HG03520 (cell line): ENCODE measurements at regions not wholly inside any gene's neighbourhood (a gene's known extent, or its start where the extent isn't known, plus 50 kb on each side); places are given as distances from the start of the nearest gene placed in this dataset.
"Not testable (repeated sequence)": the region's sequence is repeated elsewhere in the genome, so short reads cannot be mapped to it uniquely, and the experiment has no call there.

Source experiments
- ATAC-seq: cut with Tn5 transposase; IDR thresholded peaks from one replicate; pipeline ENCODE4 v1.9.1; 2021; ENCODE audit warnings: mild to moderate bottlenecking, moderate library complexity; ENCODE audit not compliant: unreplicated experiment

GRCh38 chr15:22258009-22258397 is 177.7 kb downstream of the OR4M2 start:
- no peak for ATAC-seq

DNA sequence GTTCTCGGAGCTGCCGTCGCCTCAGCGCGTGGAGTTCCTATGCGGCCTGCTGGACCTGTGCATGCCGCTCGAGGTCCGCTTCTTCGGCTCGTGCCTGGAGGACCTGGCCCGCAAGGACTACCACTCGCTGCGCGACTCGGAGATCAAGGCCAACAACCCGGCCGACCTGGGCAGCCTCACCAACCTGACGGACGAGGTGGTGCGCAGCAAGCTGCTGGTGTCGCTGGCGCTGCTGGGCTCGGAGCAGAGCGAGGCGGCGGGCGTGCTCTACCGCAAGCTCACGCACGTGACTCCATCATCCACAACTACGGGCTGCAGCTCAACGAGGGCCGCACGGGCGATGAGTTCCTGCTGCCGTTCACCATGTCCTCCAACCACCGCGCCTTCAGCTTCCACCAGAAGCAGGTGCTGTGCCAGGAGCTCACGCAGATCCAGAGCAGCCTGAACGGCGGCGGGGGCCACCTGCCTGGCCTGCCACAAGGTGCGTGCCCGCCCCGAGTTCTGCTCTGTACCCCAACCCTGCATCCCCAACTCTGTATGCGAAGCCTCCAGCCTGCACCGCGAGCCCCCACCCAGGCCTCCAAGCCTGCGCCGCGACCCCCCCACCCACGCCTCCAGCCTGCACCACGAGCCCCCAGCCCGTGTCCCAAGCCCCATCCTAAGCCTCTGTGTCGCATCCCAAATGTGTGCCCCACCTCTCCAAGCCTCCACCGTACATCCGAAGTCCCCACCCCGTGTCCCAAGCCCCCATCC is 178.2 kb downstream of the OR4M2 start:
- no peak for ATAC-seq

DNA sequence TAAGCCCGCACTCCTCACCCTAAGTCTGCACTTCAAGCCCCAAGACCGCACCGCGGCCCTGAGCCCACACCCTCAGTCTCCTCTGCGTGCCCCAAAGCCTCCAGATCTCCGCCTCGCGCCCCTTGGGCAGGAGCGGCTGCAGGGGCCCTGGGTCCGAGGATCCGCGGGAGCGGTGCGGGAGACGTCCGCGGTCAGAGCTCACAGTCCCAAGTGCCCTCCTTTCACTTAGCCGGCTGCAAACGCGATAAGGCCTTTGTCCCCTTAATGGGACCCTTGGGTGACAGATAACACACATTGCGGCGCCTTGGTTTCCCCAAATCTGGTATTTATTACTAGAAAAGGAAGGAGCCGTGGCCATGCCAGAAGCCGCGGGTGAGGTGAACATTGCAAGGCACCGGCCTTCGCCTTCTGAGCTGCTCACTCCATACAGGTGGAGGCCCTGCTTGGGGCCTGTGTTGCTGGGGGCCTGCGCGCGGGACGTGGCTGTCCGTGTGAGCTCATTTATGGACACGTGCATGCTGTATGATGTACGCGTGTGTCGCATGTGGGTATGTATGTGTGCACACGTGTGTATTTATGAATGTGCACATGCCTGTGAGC is 178.9 kb downstream of the OR4M2 start:
- ATAC-seq, result not testable (repeated sequence)

DNA sequence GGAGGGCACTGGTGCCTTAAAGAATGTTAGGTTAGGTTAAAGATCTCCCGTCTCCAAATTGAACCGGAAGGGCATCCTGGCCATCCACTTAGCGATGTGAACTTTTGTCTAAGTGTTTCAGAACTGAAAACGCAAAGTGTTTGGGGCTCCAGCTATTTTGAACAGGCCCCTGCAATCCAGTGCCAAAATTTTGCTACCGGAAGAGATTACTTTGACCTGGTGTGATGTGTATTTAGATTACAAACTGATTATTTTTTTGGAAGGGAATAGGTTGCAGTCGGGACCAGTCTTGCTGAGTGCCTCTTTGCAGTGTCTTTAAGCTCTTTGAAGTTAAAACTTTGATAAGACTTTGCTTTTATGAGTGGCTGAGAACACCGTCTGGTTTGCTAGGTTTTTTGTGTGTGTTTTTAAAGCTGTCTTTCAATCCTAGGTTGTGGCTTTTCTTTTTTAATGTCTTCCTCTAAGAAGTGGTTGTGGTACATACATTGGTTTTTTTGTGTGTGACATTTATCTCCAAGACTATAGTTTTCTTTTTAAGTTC is 179.6 kb downstream of the OR4M2 start:
- ATAC-seq, result no peak

GRCh38 chr15:22262613-22263020 is 182.3 kb downstream of the OR4M2 start:
- no peak for ATAC-seq

DNA sequence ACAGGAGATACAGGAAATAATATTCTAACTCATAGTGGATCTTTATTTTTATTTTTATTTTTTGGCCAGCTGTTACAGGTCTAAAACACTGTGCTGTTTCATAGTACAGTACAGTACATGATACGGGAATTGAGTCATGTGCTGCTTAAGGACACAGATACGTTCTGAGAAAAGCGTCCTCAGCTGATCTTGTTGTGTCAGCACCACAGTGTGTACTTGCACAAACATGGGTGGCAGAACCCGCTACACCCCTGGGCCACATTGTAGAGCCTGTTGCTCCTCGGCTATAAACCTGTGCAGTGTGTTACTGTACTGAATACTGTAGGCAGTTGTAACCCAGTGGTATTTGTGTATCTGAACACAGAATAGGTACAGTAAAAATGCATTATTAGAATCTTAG is 183.4 kb downstream of the OR4M2 start:
- ATAC-seq, result no peak

GRCh38 chr15:22264272-22264671 is 183.9 kb downstream of the OR4M2 start:
- ATAC-seq, result not testable (repeated sequence)

DNA sequence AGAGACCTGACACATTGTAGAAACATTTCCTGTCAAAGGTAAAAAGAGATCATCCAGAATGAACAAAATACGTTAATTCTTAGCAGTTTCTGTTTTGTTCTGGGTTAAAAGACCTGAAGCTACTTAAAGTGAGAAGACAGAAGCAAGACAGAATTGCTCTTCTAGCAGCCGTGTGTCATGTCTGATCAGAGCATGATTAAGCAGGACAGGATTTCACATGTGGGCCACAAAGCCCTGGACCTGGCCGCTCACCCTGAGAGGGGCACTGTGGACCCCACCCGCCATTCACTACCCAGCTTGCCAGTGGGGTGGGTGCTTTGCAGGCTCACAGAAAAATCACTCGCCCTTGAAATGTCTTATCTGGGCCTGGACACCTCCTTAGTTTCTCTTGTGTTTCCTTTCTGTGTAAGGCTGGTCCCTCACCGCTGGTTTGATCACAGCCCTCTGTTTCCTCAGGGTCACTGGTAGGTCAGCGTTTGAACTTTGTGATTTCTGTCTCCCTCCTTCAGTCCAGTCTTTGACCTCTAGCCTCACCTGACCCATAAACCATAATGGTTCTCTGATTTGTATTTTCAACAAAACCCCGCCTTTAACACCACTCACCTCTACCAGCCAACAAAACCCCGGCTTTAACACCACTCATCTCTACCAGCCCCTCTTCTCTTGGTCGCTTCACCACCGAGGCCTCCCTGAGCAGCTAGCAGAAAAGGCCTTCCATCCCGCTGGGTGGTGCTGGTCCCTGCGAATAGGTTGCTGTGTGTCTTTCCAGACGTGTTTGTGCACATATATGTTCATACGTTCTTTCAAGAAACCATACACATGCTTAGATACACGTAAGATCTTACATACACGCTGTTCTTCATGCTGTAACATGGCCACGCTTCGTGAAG is 185.0 kb downstream of the OR4M2 start:
- no peak for ATAC-seq

DNA sequence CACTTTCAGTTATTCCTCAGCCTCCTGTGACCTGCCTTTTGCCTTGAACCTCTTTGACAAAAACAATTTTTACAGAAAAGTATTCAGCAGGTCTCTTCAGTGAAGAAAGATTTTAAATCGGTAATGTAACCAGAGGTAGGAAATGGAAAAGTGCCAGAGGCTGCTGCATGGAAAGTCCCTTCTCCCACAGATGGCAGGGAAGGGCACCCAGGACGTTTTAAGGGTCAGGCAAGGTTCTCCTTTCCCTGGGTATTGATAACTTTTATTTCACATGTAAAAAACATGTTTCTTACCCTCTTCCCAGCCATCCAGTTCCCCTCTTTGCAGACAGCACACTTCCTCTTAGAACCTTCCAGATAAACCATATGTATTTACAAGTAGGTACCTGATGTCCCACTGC is 185.6 kb downstream of the OR4M2 start:
- ATAC-seq, result no peak

- ATAC-seq, result no peak
Measured at GRCh38 chr15:22267761-22268160, 187.4 kb downstream of the OR4M2 start.

- ATAC-seq, result not testable (repeated sequence)
Measured at GRCh38 chr15:22268201-22268600, 187.9 kb downstream of the OR4M2 start.

GRCh38 chr15:22268654-22269053 is 188.3 kb downstream of the OR4M2 start:
- not testable (repeated sequence) for ATAC-seq

DNA sequence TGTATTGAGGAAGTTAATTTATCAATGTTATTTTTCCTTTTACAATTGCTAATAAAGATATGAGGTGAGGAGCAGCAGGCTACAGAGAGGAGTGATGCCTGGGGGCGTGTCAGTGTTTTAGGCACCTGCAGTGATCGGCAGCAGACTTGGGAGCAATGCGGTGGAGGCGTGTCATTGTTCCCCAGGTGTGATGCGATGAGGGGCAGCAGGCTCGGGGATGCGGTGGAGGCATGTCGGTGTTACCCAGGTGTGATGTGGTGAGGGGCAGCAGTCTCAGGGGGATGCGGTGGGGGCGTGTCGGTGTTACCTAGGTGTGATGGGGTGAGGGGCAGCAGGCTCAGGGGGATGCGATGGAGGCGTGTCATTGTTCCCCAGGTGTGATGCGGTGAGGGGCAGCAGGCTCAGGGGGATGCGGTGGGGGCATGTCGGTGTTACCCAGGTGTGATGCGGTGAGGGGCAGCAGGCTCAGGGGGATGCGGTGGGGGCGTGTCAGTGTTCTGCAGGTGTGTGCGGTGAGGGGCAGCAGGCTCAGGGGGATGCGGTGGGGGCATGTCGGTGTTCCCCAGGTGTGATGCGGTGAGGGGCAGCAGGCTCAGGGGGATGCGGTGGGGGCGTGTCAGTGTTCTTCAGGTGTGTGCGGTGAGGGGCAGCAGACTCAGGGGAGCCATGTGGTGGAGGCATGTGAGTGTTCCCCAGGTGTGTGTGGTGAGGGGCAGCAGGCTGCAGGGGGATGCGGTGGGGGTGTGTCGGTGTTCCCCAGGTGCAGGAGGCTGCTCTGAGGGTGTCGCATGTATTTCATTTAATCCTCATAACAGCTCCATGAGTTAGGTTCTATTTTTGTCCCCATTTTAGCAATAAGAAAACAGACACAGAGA is 186.2 kb upstream of the GOLGA6L22 start:
- not testable (repeated sequence) for ATAC-seq

DNA sequence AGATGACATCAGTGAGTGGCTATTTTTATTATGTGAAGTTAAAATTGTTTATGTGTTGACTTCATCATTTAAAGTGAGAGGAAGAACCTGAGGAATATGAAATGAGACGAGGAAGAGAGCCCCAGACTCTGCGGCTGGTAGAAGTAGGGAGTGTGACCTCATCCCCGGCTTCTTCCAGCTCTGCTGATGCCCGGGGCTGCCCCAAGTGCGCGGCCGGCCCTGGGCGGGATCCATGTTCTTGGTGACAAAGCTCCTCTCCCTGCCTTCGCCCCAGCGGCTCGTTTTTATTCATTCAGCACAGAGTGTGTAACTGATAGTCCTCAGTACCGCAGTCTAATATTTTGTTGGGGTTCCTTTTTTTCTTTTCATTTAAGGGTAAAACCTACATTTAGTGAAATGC is 185.5 kb upstream of the GOLGA6L22 start:
- not testable (repeated sequence) for ATAC-seq

DNA sequence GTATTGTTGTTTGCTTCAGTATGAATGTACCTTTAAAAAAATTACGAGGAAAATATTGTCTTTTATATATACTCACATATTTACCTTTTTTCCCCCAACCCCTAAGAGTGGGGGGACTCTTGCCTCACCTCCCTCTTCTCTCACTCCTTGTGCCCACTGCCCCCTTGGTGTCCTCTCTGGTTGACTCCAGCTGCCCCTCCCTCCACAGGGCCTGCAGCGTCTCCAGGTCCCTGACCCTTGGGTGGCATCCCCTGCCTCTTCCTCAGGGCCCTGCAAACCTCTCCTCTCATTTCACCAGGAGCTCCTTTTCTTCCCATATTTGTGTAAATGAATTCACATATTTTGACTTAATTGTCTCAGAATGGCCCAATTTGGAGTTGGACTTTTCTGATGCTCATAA is 184.3 kb upstream of the GOLGA6L22 start:
- not testable (repeated sequence) for ATAC-seq

- not testable (repeated sequence) for ATAC-seq
Measured at GRCh38 chr15:22280770-22281169, 177.9 kb upstream of the GOLGA6L22 start.

DNA sequence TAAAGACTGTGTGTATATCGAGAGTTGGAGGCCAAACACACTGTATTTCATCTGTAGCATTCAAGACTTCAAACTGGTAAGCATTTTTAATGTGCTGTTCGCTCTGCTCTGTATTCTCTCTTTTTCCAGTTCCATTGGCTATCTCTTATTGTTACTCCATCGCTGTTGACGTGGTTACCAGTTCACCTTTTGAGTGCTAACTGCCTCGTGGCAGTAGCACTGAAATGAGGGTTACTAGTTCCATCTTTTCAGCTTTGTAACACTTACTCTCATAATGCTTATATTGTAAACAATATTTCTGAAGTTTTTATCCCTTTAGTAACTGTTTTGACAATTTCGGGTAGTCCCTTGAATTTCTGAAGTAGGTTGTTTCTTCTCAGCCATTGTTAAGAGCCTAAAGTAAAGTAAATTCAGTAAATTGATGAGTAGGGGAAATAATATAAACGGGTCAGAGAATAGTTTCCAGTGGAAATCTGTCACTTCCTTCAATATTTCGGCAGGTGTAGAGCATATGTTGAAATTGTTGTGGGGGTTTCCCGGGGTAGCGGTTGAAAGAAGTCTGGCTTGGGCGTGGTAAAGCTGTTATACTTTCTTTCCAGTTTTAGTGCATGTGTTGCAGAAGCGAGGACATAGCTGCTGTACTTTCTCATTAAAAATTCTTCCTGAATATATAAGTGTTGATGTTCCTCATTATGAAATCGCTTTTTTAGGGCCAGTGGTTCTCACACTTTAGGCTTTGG is 175.7 kb upstream of the GOLGA6L22 start:
- peak; percentile 47 for ATAC-seq

GRCh38 chr15:22284795-22285420 is 173.8 kb upstream of the GOLGA6L22 start:
- not testable (repeated sequence) for ATAC-seq

DNA sequence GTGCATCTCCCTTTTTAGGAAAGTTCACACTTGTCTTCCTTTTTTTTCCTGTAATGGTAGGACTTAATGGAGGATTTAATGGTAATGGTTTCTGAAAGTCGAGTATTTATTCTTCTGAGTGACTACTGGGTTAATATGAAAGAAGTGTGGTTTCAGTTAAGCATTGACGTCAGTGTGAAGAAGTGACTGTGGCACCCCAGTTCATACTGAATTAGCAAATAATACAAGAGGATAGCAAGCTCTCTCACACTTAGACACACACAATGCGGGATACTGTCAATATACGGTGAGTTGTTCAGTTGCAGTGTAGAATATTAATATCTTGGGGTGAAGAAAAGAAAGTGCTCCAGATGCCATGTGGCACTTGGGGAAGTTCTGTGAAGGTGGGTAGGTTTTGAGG is 167.6 kb upstream of the GOLGA6L22 start:
- ATAC-seq, result not testable (repeated sequence)
